GM23338 (cell line): ENCODE measurements at regions not wholly inside any gene's neighbourhood (a gene's known extent, or its start where the extent isn't known, plus 50 kb on each side); places are given as distances from the start of the nearest gene placed in this dataset.

ENCODE experiments used
- ATAC-seq: fragments of 200-7000 bp; cut with Tn5 transposase; 3 replicates; pipeline ENCODE4 v1.9.1; 2020
- DNase-seq: peaks from one replicate; pipeline ENCODE4 v3.0.0-alpha.2; 2015; ENCODE audit warnings: low spot score
- H2AFZ ChIP-seq: fragments of 200-600 bp; sonication (generic); 2 replicates; pipeline ENCODE4 v1.8.0; 2016; ENCODE audit warnings: antibody characterized with exemption, mild to moderate bottlenecking, moderate library complexity
- H3F3A ChIP-seq: fragments of 200-600 bp; sonication (generic); replicated peaks from 2 replicates; pipeline ENCODE4 v1.8.0; 2017; ENCODE audit warnings: antibody characterized with exemption, mixed run types, low read depth
- H3K27ac ChIP-seq: fragments of 200-600 bp; sonication (generic); 2 replicates; pipeline ENCODE4 v1.6.1; 2016; ENCODE audit warnings: low read depth
- H3K27me3 ChIP-seq: fragments of 200-600 bp; sonication (generic); 2 replicates; pipeline ENCODE4 v1.8.0; 2016; ENCODE audit warnings: mild to moderate bottlenecking, mixed run types, moderate library complexity; ENCODE audit not compliant: insufficient read depth
- H3K36me3 ChIP-seq: fragments of 200-600 bp; sonication (generic); 2 replicates; pipeline ENCODE4 v1.8.0; 2016; ENCODE audit warnings: mild to moderate bottlenecking; ENCODE audit not compliant: insufficient read depth
- H3K4me1 ChIP-seq: fragments of 200-600 bp; sonication (generic); 2 replicates; pipeline ENCODE4 v1.8.0; 2016; ENCODE audit warnings: mild to moderate bottlenecking, moderate library complexity; ENCODE audit not compliant: insufficient read depth
- H3K4me2 ChIP-seq: fragments of 200-600 bp; sonication (generic); 2 replicates; pipeline ENCODE4 v1.7.1; 2017; ENCODE audit warnings: mixed run types
- H3K4me3 ChIP-seq: fragments of 200-600 bp; sonication (generic); 2 replicates; pipeline ENCODE4 v1.6.1; 2016; ENCODE audit warnings: mixed run types
- H3K79me2 ChIP-seq: fragments of 200-600 bp; sonication (generic); replicated peaks from 2 replicates; pipeline ENCODE4 v1.8.0; 2017; ENCODE audit warnings: mild to moderate bottlenecking; ENCODE audit not compliant: insufficient read depth
- H3K9me2 ChIP-seq: fragments of 200-600 bp; sonication (generic); 2 replicates; pipeline ENCODE4 v1.8.0; 2017; ENCODE audit not compliant: insufficient read depth
- H4K20me1 ChIP-seq: fragments of 200-600 bp; sonication (generic); replicated peaks from 2 replicates; pipeline ENCODE4 v1.8.0; 2017; ENCODE audit warnings: mild to moderate bottlenecking; ENCODE audit not compliant: insufficient read depth
- H3K27ac Mint-ChIP-seq: 2 replicates; pipeline ENCODE4 v1.8.0; 2020; ENCODE audit warnings: inconsistent platforms, mild to moderate bottlenecking, moderate library complexity, mixed read lengths
- H3K27me3 Mint-ChIP-seq: 3 replicates; pipeline ENCODE4 v1.8.0; 2022; ENCODE audit warnings: low read depth, mild to moderate bottlenecking, moderate library complexity, mixed read lengths, inconsistent platforms; ENCODE audit not compliant: insufficient read depth, poor library complexity
- H3K36me3 Mint-ChIP-seq: 3 replicates; pipeline ENCODE4 v1.8.0; 2021; ENCODE audit warnings: low read depth, mild to moderate bottlenecking, inconsistent platforms, moderate library complexity, mixed read lengths
- H3K4me1 Mint-ChIP-seq: 3 replicates; pipeline ENCODE4 v1.8.0; 2020; ENCODE audit warnings: mild to moderate bottlenecking, inconsistent platforms, mixed read lengths
- H3K4me3 Mint-ChIP-seq: 3 replicates; pipeline ENCODE4 v1.8.0; 2021; ENCODE audit warnings: moderate library complexity, mild to moderate bottlenecking, inconsistent platforms, mixed read lengths
- H3K9me3 Mint-ChIP-seq: 3 replicates; pipeline ENCODE4 v1.8.0; 2020; ENCODE audit warnings: moderate library complexity, mild to moderate bottlenecking, inconsistent platforms, mixed read lengths
- CREB1 ChIP-seq: fragments of 250-450 bp; sonication (Bioruptor Pico); IDR thresholded peaks from 2 replicates; pipeline ENCODE4 v1.5.0; 2020; ENCODE audit warnings: low read depth, mild to moderate bottlenecking, moderate library complexity
- EZH2 ChIP-seq: fragments of 200-600 bp; sonication (generic); IDR thresholded peaks from one replicate; pipeline ENCODE4 v1.8.0; 2017; ENCODE audit warnings: antibody characterized with exemption, mild to moderate bottlenecking, low read depth; ENCODE audit not compliant: unreplicated experiment
- EZH2phosphoT487 ChIP-seq: fragments of 200-600 bp; sonication (generic); IDR thresholded peaks from one replicate; pipeline ENCODE4 v1.8.1; 2018; ENCODE audit warnings: antibody characterized with exemption; ENCODE audit not compliant: unreplicated experiment
- JUNB ChIP-seq: IDR thresholded peaks from one replicate; pipeline ENCODE4 v1.6.1; 2016; ENCODE audit warnings: antibody characterized with exemption; ENCODE audit not compliant: unreplicated experiment
- NANOG ChIP-seq: IDR thresholded peaks from 2 replicates; pipeline ENCODE4 v1.6.1; 2016; ENCODE audit warnings: antibody characterized with exemption, borderline replicate concordance
- POLR2AphosphoS5 ChIP-seq: IDR thresholded peaks from 2 replicates; pipeline ENCODE4 v1.6.1; 2016; ENCODE audit warnings: antibody characterized with exemption, low read depth
- STAT1 ChIP-seq: IDR thresholded peaks from one replicate; pipeline ENCODE4 v1.6.1; 2016; ENCODE audit warnings: antibody characterized with exemption; ENCODE audit not compliant: unreplicated experiment
- ZNF331 ChIP-seq: fragments of 250-450 bp; sonication (Bioruptor Pico); IDR thresholded peaks from 2 replicates; pipeline ENCODE4 v1.5.0; 2020; ENCODE audit warnings: low read depth, mild to moderate bottlenecking, moderate library complexity
- TF ChIP-seq, protein P1 (sequence below), 2 experiments: fragments of 200-600 bp in 1 of 2; sonication (generic) in 1 of 2; conservative IDR thresholded peaks; 2 replicates each; pipeline versions ENCODE4 v1.5.1 to v1.6.1; 2016 to 2017; ENCODE audit warnings: antibody characterized with exemption in 2 of 2, low read depth in 2 of 2, mild to moderate bottlenecking in 2 of 2, moderate library complexity in 1 of 2
- TF ChIP-seq, protein P2 (sequence below): IDR thresholded peaks from 2 replicates; pipeline ENCODE4 v1.6.1; 2016; ENCODE audit warnings: antibody characterized with exemption
- TF ChIP-seq, protein P3 (sequence below): IDR thresholded peaks from one replicate; pipeline ENCODE4 v1.6.1; 2018; ENCODE audit warnings: antibody characterized with exemption; ENCODE audit not compliant: unreplicated experiment

DNA sequence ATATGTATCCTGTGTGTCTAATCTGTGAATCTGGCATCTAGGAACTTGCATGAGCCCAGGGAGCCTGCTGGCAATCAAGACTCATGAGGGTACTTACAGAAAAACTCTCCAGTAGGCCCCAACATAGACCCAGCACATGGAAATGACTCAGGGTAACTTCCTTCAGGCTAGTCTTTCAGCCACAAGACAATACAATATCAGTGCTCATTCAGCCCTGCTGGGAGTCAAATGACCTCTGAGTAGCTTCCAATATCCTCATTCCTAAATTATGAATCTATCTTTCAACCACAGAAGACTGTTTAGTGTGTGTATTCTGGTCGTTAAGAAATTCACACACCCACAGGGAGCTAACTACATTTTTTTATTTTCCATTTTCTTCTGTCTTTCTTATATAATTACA lies 1273.0 kb downstream of the EFNA5 start:
- DNase-seq (no peak), ATAC-seq (no peak)
- Mint-ChIP-seq H3K36me3 (no peaks in the 10 kb centered on the region), H3K27me3 (no peaks in the 10 kb centered on the region), H3K4me1 (peaks cover 3% of the 10 kb centered on the region; the same call in 1 of the 3 replicates), H3K9me3 (no peaks in the 10 kb centered on the region), H3K27ac (no peak overlapping the region; the same call in 1 of the 2 replicates), H3K4me3 (no peak overlapping the region)
- Histone ChIP-seq H3F3A (no peaks in the 10 kb centered on the region), H3K36me3 (no peaks in the 10 kb centered on the region), H3K27me3 (no peaks in the 10 kb centered on the region), H3K79me2 (no peaks in the 10 kb centered on the region), H3K27ac (no peak overlapping the region), H4K20me1 (no peaks in the 10 kb centered on the region), H3K4me3 (no peak overlapping the region), H3K4me2 (no peak overlapping the region), H2AFZ (no peak overlapping the region), H3K4me1 (no peaks in the 10 kb centered on the region), H3K9me2 (no peaks in the 10 kb centered on the region)
- TF ChIP-seq, protein P1, sequence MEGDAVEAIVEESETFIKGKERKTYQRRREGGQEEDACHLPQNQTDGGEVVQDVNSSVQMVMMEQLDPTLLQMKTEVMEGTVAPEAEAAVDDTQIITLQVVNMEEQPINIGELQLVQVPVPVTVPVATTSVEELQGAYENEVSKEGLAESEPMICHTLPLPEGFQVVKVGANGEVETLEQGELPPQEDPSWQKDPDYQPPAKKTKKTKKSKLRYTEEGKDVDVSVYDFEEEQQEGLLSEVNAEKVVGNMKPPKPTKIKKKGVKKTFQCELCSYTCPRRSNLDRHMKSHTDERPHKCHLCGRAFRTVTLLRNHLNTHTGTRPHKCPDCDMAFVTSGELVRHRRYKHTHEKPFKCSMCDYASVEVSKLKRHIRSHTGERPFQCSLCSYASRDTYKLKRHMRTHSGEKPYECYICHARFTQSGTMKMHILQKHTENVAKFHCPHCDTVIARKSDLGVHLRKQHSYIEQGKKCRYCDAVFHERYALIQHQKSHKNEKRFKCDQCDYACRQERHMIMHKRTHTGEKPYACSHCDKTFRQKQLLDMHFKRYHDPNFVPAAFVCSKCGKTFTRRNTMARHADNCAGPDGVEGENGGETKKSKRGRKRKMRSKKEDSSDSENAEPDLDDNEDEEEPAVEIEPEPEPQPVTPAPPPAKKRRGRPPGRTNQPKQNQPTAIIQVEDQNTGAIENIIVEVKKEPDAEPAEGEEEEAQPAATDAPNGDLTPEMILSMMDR (conservative IDR thresholded peaks at IDR 0.05; ENCODE audit: low read depth in 2 of 2), result no peak
- TF ChIP-seq NANOG (no peak), STAT1 (no peak), JUNB (no peak), POLR2AphosphoS5 (no peak), CREB1 (CRISPR knock-in tag) (no peak), EZH2 (no peak)
- TF ChIP-seq, protein P2, sequence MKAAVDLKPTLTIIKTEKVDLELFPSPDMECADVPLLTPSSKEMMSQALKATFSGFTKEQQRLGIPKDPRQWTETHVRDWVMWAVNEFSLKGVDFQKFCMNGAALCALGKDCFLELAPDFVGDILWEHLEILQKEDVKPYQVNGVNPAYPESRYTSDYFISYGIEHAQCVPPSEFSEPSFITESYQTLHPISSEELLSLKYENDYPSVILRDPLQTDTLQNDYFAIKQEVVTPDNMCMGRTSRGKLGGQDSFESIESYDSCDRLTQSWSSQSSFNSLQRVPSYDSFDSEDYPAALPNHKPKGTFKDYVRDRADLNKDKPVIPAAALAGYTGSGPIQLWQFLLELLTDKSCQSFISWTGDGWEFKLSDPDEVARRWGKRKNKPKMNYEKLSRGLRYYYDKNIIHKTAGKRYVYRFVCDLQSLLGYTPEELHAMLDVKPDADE, result no peak
- TF ChIP-seq, protein P3, sequence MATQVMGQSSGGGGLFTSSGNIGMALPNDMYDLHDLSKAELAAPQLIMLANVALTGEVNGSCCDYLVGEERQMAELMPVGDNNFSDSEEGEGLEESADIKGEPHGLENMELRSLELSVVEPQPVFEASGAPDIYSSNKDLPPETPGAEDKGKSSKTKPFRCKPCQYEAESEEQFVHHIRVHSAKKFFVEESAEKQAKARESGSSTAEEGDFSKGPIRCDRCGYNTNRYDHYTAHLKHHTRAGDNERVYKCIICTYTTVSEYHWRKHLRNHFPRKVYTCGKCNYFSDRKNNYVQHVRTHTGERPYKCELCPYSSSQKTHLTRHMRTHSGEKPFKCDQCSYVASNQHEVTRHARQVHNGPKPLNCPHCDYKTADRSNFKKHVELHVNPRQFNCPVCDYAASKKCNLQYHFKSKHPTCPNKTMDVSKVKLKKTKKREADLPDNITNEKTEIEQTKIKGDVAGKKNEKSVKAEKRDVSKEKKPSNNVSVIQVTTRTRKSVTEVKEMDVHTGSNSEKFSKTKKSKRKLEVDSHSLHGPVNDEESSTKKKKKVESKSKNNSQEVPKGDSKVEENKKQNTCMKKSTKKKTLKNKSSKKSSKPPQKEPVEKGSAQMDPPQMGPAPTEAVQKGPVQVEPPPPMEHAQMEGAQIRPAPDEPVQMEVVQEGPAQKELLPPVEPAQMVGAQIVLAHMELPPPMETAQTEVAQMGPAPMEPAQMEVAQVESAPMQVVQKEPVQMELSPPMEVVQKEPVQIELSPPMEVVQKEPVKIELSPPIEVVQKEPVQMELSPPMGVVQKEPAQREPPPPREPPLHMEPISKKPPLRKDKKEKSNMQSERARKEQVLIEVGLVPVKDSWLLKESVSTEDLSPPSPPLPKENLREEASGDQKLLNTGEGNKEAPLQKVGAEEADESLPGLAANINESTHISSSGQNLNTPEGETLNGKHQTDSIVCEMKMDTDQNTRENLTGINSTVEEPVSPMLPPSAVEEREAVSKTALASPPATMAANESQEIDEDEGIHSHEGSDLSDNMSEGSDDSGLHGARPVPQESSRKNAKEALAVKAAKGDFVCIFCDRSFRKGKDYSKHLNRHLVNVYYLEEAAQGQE, result no peak

DNA sequence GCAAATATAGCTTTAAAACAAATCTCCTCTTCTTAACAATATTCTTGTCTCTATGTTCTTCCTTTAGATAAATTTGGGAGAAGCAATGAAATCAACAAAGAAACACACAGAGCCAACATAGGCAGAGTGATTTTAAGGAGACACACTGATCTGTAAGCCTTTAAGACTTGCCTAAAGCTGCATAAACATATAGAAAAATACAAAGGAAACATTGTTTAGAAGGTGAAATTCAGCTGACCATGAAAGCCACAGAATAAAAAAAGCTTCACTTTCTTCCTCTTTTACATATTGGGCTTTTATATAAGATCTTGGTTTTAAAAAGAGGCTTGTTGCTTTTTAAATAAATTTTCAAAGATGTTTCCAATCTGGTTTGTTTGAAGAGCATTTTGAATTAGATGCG lies 1277.5 kb downstream of the EFNA5 start:
- ATAC-seq (no peak), DNase-seq (no peak)
- H3K9me2 ChIP-seq, result no peaks in the 10 kb centered on the region
- no peak overlapping the region for H3K4me2 ChIP-seq
- no peaks in the 10 kb centered on the region for H3K4me1 ChIP-seq
- no peak overlapping the region for H2AFZ ChIP-seq
- no peak overlapping the region for H3K4me3 ChIP-seq
- H3K36me3 Mint-ChIP-seq, result no peaks in the 10 kb centered on the region
- H3K79me2 ChIP-seq, result no peaks in the 10 kb centered on the region
- H3K27me3 Mint-ChIP-seq, result no peaks in the 10 kb centered on the region
- H3F3A ChIP-seq, result no peaks in the 10 kb centered on the region
- H4K20me1 ChIP-seq, result no peaks in the 10 kb centered on the region
- no peak overlapping the region; the same call in 1 of the 2 replicates for H3K27ac Mint-ChIP-seq
- H3K27ac ChIP-seq, result no peak overlapping the region
- H3K36me3 ChIP-seq, result no peaks in the 10 kb centered on the region
- H3K9me3 Mint-ChIP-seq, result no peaks in the 10 kb centered on the region
- no peak overlapping the region for H3K4me3 Mint-ChIP-seq
- no peaks in the 10 kb centered on the region for H3K27me3 ChIP-seq
- H3K4me1 Mint-ChIP-seq, result peaks cover 3% of the 10 kb centered on the region; the same call in 1 of the 3 replicates
- TF ChIP-seq JUNB (no peak), ZNF331 (CRISPR knock-in tag) (no peak), EZH2 (no peak), EZH2phosphoT487 (no peak), POLR2AphosphoS5 (no peak), NANOG (no peak)
- TF ChIP-seq, protein P2, result no peak
